B cell (primary cell): ENCODE measurements at regions not wholly inside any gene's neighbourhood (a gene's known extent, or its start where the extent isn't known, plus 50 kb on each side); places are given as distances from the start of the nearest gene placed in this dataset.

Experiments used
- ATAC-seq: fragments of 200-7000 bp; cut with Tn5 transposase; one replicate; pipeline ENCODE4 v1.10.0; 2021; ENCODE audit warnings: low read depth, mild to moderate bottlenecking, moderate number of reproducible peaks, moderate library complexity
- CTCF ChIA-PET: fragments of 350-600 bp; sonication (Branson Sonifier 250); formaldehyde crosslinking; loops from one replicate; lab custom pipeline; 2021; ENCODE audit warnings: antibody characterized with exemption, inconsistent platforms; lab: Charles Lee
- POLR2A ChIA-PET: fragments of 350-600 bp; sonication (Branson Sonifier 250); formaldehyde crosslinking; loops from one replicate; lab custom pipeline; 2021; ENCODE audit warnings: antibody characterized with exemption; lab: Charles Lee
- DNase-seq: peaks from one replicate; pipeline ENCODE4 v3.0.0; 2013
- H2AFZ ChIP-seq: 2 replicates; pipeline ENCODE4 v1.6.1; 2012; ENCODE audit warnings: mild to moderate bottlenecking, low read depth, low read length; ENCODE audit not compliant: insufficient read depth, poor library complexity, severe bottlenecking
- H3K27ac ChIP-seq, 2 donors: 1 replicate in 1 of 2; 2 replicates in 1 of 2; pipeline ENCODE4 v1.5.1; 2012 to 2013; ENCODE audit warnings: low read length in 2 of 2, mild to moderate bottlenecking in 2 of 2, moderate library complexity in 1 of 2
- H3K27me3 ChIP-seq, 4 experiments: fragments of 200-600 bp in 1 of 4; sonication (generic) in 1 of 4; replicated peaks in 1 of 4; 1 replicate in 2 of 4; 2 replicates in 2 of 4; pipeline versions ENCODE4 v1.6.1 to v1.7.0; 2013 to 2016; ENCODE audit warnings: low read length in 3 of 4, mild to moderate bottlenecking in 2 of 4, mixed read lengths in 1 of 4, moderate library complexity in 1 of 4; ENCODE audit not compliant: insufficient read depth in 4 of 4, control insufficient read depth in 3 of 4; ENCODE audit errors: control extremely low read depth in 1 of 4
- H3K36me3 ChIP-seq, 2 experiments: replicated peaks in 1 of 2; 1 replicate in 1 of 2; 2 replicates in 1 of 2; pipeline versions ENCODE4 v1.6.1 to v1.7.1; 2013; ENCODE audit warnings: low read length in 1 of 2; ENCODE audit not compliant: insufficient read depth in 2 of 2, control insufficient read depth in 1 of 2; ENCODE audit errors: control extremely low read depth in 1 of 2, extremely low read depth in 1 of 2
- H3K4me1 ChIP-seq, 2 donors: fragments of 200-600 bp in 1 of 2; sonication (generic) in 1 of 2; 1 replicate in 1 of 2; 2 replicates in 1 of 2; pipeline versions ENCODE4 v1.5.1 to v1.6.1; 2013 to 2017; ENCODE audit warnings: low read length in 2 of 2; ENCODE audit not compliant: control insufficient read depth in 2 of 2, insufficient read depth in 2 of 2
- H3K4me2 ChIP-seq: replicated peaks from 2 replicates; pipeline ENCODE3; 2012; ENCODE audit warnings: mild to moderate bottlenecking, low read depth, low read length; ENCODE audit not compliant: poor library complexity, severe bottlenecking
- H3K4me3 ChIP-seq, 5 experiments: fragments of 200-600 bp in 1 of 5; sonication (generic) in 1 of 5; 1 replicate in 3 of 5; 2 replicates in 2 of 5; pipeline versions ENCODE4 v1.5.1 to v1.7.0; 2011 to 2016; ENCODE audit warnings: low read length in 4 of 5, mild to moderate bottlenecking in 4 of 5, low read depth in 2 of 5, control low read depth in 1 of 5, moderate library complexity in 1 of 5; ENCODE audit not compliant: insufficient read depth in 1 of 5; ENCODE audit errors: control extremely low read depth in 1 of 5, extremely low read depth in 1 of 5
- H3K79me2 ChIP-seq: fragments of 200-600 bp; sonication (generic); one replicate; pipeline ENCODE4 v1.6.0; 2016; ENCODE audit warnings: low read length; ENCODE audit not compliant: control insufficient read depth, insufficient read depth
- H3K9ac ChIP-seq: fragments of 200-600 bp; sonication (generic); 2 replicates; pipeline ENCODE4 v1.6.1; 2017; ENCODE audit warnings: mild to moderate bottlenecking, low read length, moderate library complexity
- H3K9me3 ChIP-seq, 3 donors: one replicate each; pipeline versions ENCODE4 v1.6.1 to v1.7.1; 2013; ENCODE audit warnings: low read length in 2 of 3; ENCODE audit not compliant: control insufficient read depth in 2 of 3, insufficient read depth in 1 of 3; ENCODE audit errors: control extremely low read depth in 1 of 3
- H4K20me1 ChIP-seq: 2 replicates; pipeline ENCODE4 v1.6.0; 2012; ENCODE audit warnings: mild to moderate bottlenecking, low read length; ENCODE audit not compliant: insufficient read depth, control insufficient read depth, poor library complexity, severe bottlenecking
- H3K27ac Mint-ChIP-seq: one replicate; pipeline ENCODE4 v1.8.0; 2021; ENCODE audit warnings: mixed read lengths
- H3K27me3 Mint-ChIP-seq: one replicate; pipeline ENCODE4 v1.8.0; 2021; ENCODE audit warnings: mixed read lengths
- H3K4me1 Mint-ChIP-seq: one replicate; pipeline ENCODE4 v1.8.0; 2021; ENCODE audit warnings: mixed read lengths
- H3K4me3 Mint-ChIP-seq: one replicate; pipeline ENCODE4 v1.8.0; 2021; ENCODE audit warnings: mixed read lengths
- H3K9me3 Mint-ChIP-seq: one replicate; pipeline ENCODE4 v1.8.0; 2022; ENCODE audit warnings: mixed read lengths; ENCODE audit not compliant: insufficient read depth
- CTCF ChIP-seq: fragments of 200-600 bp; IDR thresholded peaks from one replicate; pipeline ENCODE4 v1.8.0; 2022; ENCODE audit warnings: antibody characterized with exemption, mild to moderate bottlenecking
- EZH2 ChIP-seq: IDR thresholded peaks from 2 replicates; pipeline ENCODE4 v1.6.1; 2012; ENCODE audit warnings: borderline replicate concordance, low read depth, mild to moderate bottlenecking, moderate library complexity, low read length; ENCODE audit not compliant: insufficient read depth, poor library complexity, severe bottlenecking
- WGBS: methylation state at CpG from one replicate; pipeline ENCODE4 v1.1.5; 2013; ENCODE audit warnings: missing lambda C conversion rate; ENCODE audit not compliant: insufficient coverage; 5-methylcytosine and 5-hydroxymethylcytosine counted together
- intact Hi-C: fragments of 100-400 bp; cut with micrococcal nuclease; formaldehyde crosslinking; loops from one replicate; pipeline ENCODE4 v1.10.0; 2022

- Histone ChIP-seq H3K36me3 (no peaks in the 10 kb centered on the region), H3K4me1 (no peaks in the 10 kb centered on the region), H3K27me3 (no peaks in the 10 kb centered on the region), H3K9me3 (no peaks in the 10 kb centered on the region), H2AFZ (no peak overlapping the region), H3K9ac (no peak overlapping the region), H3K79me2 (no peaks in the 10 kb centered on the region), H3K27ac (no peak overlapping the region), H4K20me1 (no peaks in the 10 kb centered on the region), H3K4me3 (no peak overlapping the region), H3K4me2 (no peak overlapping the region)
- TF ChIP-seq EZH2 (no peak), CTCF (no peak)
- Mint-ChIP-seq H3K9me3 (peaks cover 2% of the 10 kb centered on the region), H3K27ac (no peak overlapping the region), H3K4me1 (no peaks in the 10 kb centered on the region), H3K27me3 (no peaks in the 10 kb centered on the region), H3K4me3 (no peak overlapping the region)
- intact Hi-C loops: no loop called here
- 84% methylated on average over 2 of the region's 3 CpGs for WGBS
- CTCF ChIA-PET: no interaction called here
- POLR2A ChIA-PET: no interaction called here
- DNase-seq: no peak
- ATAC-seq: no peak
These were observed 1037.9 kb downstream of the EFNB2 start for GRCh38 chr13:105497597-105497996.

- DNase-seq (no peak), ATAC-seq (no peak)
- no peak for TF ChIP-seq EZH2
- TF ChIP-seq CTCF: no peak
- H3K4me3 Mint-ChIP-seq: no peak overlapping the region
- Histone ChIP-seq H3K79me2 (no peaks in the 10 kb centered on the region), H3K36me3 (no peaks in the 10 kb centered on the region), H3K4me3 (no peak overlapping the region), H3K27ac (no peak overlapping the region), H4K20me1 (no peaks in the 10 kb centered on the region), H3K9ac (no peak overlapping the region), H2AFZ (no peak overlapping the region), H3K4me1 (no peaks in the 10 kb centered on the region), H3K4me2 (no peak overlapping the region), H3K9me3 (no peaks in the 10 kb centered on the region), H3K27me3 (no peaks in the 10 kb centered on the region)
- no peaks in the 10 kb centered on the region for H3K9me3 Mint-ChIP-seq
- intact Hi-C loops: no loop called here
- no peaks in the 10 kb centered on the region for H3K27me3 Mint-ChIP-seq
- CTCF ChIA-PET: no interaction called here
- POLR2A ChIA-PET: no interaction called here
- H3K4me1 Mint-ChIP-seq: no peaks in the 10 kb centered on the region
- no peak overlapping the region for H3K27ac Mint-ChIP-seq
These were observed 1043.2 kb downstream of the EFNB2 start for GRCh38 chr13:105492216-105492615.
